K562 (cell line): ENCODE measurements at regions not wholly inside any gene's neighbourhood (a gene's known extent, or its start where the extent isn't known, plus 50 kb on each side); places are given as distances from the start of the nearest gene placed in this dataset.

Source experiments
- ATAC-seq: fragments of 200-7000 bp; cut with Tn5 transposase; 3 replicates; pipeline ENCODE4 v1.9.1; 2020; ENCODE audit warnings: moderate library complexity
- BruUV-seq: library from RNA; stranded (reverse); fragments of 400-500 nt; replicated peaks from 2 replicates; lab custom pipeline; 2021; lab: Mats Ljungman, UMichigan
- CTCF ChIA-PET: fragments of 300-600 bp; formaldehyde crosslinking; extraction: SDS; loops from one replicate; lab custom pipeline; 2021; ENCODE audit warnings: low intra/inter-chr PET ratio; lab: Yijun Ruan, JAX
- POLR2A ChIA-PET: fragments of 300-600, 350-650 bp; sonication (Branson Sonifier 250); formaldehyde crosslinking; extraction: SDS; loops from one replicate; lab custom pipeline; 2021; ENCODE audit warnings: antibody characterized with exemption, inconsistent platforms; lab: Yijun Ruan, JAX
- DNase-seq, 4 experiments: peaks; one replicate each; pipeline versions ENCODE4 v3.0.0 to v3.0.0-alpha.2; 2011 to 2018; ENCODE audit warnings: low spot score in 3 of 4, mixed read lengths in 3 of 4; ENCODE audit errors: extremely low read depth in 1 of 4
- FAIRE-seq: peaks from 2 replicates; lab custom pipeline; 2011; peaks lifted over from hg19 to GRCh38; lab: Jason Lieb, UNC
- H2AFZ ChIP-seq: 2 replicates; pipeline ENCODE4 v1.6.0; 2011; ENCODE audit warnings: low read depth, low read length, control low read depth, inconsistent platforms
- H3K27ac ChIP-seq: fragments of 200-600 bp; 3 replicates; pipeline ENCODE4 v1.8.0; 2011; ENCODE audit warnings: low read depth, mild to moderate bottlenecking, control low read depth, inconsistent platforms, low read length, moderate library complexity, mixed read lengths; ENCODE audit errors: extremely low read depth
- H3K27me3 ChIP-seq, 2 experiments: fragments of 300-600 bp in 1 of 2; 2 replicates in 1 of 2; 3 replicates in 1 of 2; pipeline versions ENCODE4 v1.6.0 to v1.8.0; 2011; ENCODE audit warnings: inconsistent platforms in 2 of 2, low read length in 2 of 2, mild to moderate bottlenecking in 1 of 2, mixed read lengths in 1 of 2, moderate library complexity in 1 of 2; ENCODE audit not compliant: control insufficient read depth in 2 of 2, insufficient read depth in 2 of 2
- H3K36me3 ChIP-seq: fragments of 300-600 bp; 3 replicates; pipeline ENCODE4 v1.8.0; 2011; ENCODE audit warnings: mild to moderate bottlenecking, low read length, inconsistent platforms; ENCODE audit not compliant: control insufficient read depth, insufficient read depth
- H3K4me1 ChIP-seq, 2 experiments: fragments of 200-600 bp in 1 of 2; replicated peaks in 1 of 2; 2 replicates in 1 of 2; 3 replicates in 1 of 2; pipeline versions ENCODE4 v1.5.1 to v1.8.0; 2011; ENCODE audit warnings: inconsistent platforms in 2 of 2, low read length in 2 of 2, mild to moderate bottlenecking in 1 of 2, mixed read lengths in 1 of 2, moderate library complexity in 1 of 2; ENCODE audit not compliant: control insufficient read depth in 2 of 2, insufficient read depth in 2 of 2
- H3K4me2 ChIP-seq: 2 replicates; pipeline ENCODE4 v1.6.1; 2011; ENCODE audit warnings: low read length, control low read depth, inconsistent platforms, mixed read lengths; ENCODE audit not compliant: insufficient read depth
- H3K4me3 ChIP-seq: fragments of 200-600 bp; sonication (generic), shearing (Covaris generic); 2 replicates; pipeline ENCODE4 v1.5.1; 2016; ENCODE audit warnings: control low read depth, inconsistent platforms
- H3K79me2 ChIP-seq: fragments of 200-600 bp; 3 replicates; pipeline ENCODE4 v1.8.0; 2011; ENCODE audit warnings: low read length, inconsistent platforms; ENCODE audit not compliant: control insufficient read depth, insufficient read depth
- H3K9ac ChIP-seq, 2 experiments: 2 replicates each; pipeline versions ENCODE4 v1.6.0 to v1.6.1; 2011; ENCODE audit warnings: low read depth in 2 of 2, low read length in 2 of 2, control low read depth in 1 of 2, inconsistent platforms in 1 of 2, mild to moderate bottlenecking in 1 of 2, mixed read lengths in 1 of 2; ENCODE audit not compliant: insufficient read depth in 1 of 2
- H3K9me1 ChIP-seq: one replicate; pipeline ENCODE4 v1.6.0; 2011; ENCODE audit warnings: inconsistent platforms, mild to moderate bottlenecking, low read length, moderate library complexity; ENCODE audit not compliant: control insufficient read depth, insufficient read depth
- H3K9me3 ChIP-seq: replicated peaks from 2 replicates; pipeline ENCODE4 v1.5.1; 2011; ENCODE audit warnings: low read depth, low read length, inconsistent platforms; ENCODE audit not compliant: control insufficient read depth, insufficient read depth
- H4K20me1 ChIP-seq: replicated peaks from 2 replicates; pipeline ENCODE4 v1.6.1; 2011; ENCODE audit warnings: low read length, inconsistent platforms, mixed read lengths; ENCODE audit not compliant: control insufficient read depth, insufficient read depth
- DDX20 ChIP-seq: fragments of 450-650 bp; IDR thresholded peaks from 2 replicates; pipeline ENCODE4 v1.6.1; 2016; ENCODE audit warnings: missing genetic modification characterization, low read depth, mild to moderate bottlenecking, missing compliant biosample characterization, moderate library complexity
- FOXJ3 ChIP-seq: sonication (generic); formaldehyde crosslinking; IDR thresholded peaks from 2 replicates; pipeline ENCODE4 v1.4.0; 2020; ENCODE audit warnings: mild to moderate bottlenecking, missing genetic modification reagents
- SMAD4 ChIP-seq: fragments of 250-450 bp; sonication (Bioruptor Pico); conservative IDR thresholded peaks from 2 replicates; pipeline ENCODE4 v1.8.0; 2021; ENCODE audit warnings: inconsistent platforms, mild to moderate bottlenecking, moderate library complexity
- U2AF1 ChIP-seq: fragments of 200-400 bp; formaldehyde crosslinking; optimal IDR thresholded peaks from 2 replicates; pipeline ENCODE3; 2017; ENCODE audit warnings: mild to moderate bottlenecking, low read depth, low read length, moderate library complexity
- ZNF586 ChIP-seq: fragments of 450-650 bp; formaldehyde crosslinking; conservative IDR thresholded peaks from 2 replicates; pipeline ENCODE4 v1.4.0; 2020; ENCODE audit warnings: mild to moderate bottlenecking, moderate library complexity
- ZNF75A ChIP-seq: fragments of 450-650 bp; formaldehyde crosslinking; IDR thresholded peaks from 2 replicates; pipeline ENCODE4 v1.4.0; 2020; ENCODE audit warnings: mild to moderate bottlenecking
- WGBS: fragments of 100-300 bp; shearing (Covaris generic); methylation state at CpG from one replicate; pipeline ENCODE4 v1.1.6; 2016; ENCODE audit warnings: low coverage, mixed read lengths; ENCODE audit not compliant: insufficient coverage; ENCODE audit errors: missing lambda C conversion rate; 5-methylcytosine and 5-hydroxymethylcytosine counted together
- in situ Hi-C: fragments of 300-500 bp; cut with MboI; formaldehyde crosslinking; loops from 4 replicates; pipeline ENCODE4 v1.15.0; 2018; ENCODE audit warnings: inconsistent platforms, mixed read lengths
- intact Hi-C: fragments of 100-400 bp; cut with micrococcal nuclease; formaldehyde crosslinking; loops from 2 replicates; pipeline ENCODE4 v1.14.2; 2022
- TF ChIP-seq, protein P1 (sequence below): sonication (generic); formaldehyde crosslinking; IDR thresholded peaks from 2 replicates; pipeline ENCODE4 v1.9.0; 2022; ENCODE audit warnings: mild to moderate bottlenecking, missing genetic modification reagents

DNA sequence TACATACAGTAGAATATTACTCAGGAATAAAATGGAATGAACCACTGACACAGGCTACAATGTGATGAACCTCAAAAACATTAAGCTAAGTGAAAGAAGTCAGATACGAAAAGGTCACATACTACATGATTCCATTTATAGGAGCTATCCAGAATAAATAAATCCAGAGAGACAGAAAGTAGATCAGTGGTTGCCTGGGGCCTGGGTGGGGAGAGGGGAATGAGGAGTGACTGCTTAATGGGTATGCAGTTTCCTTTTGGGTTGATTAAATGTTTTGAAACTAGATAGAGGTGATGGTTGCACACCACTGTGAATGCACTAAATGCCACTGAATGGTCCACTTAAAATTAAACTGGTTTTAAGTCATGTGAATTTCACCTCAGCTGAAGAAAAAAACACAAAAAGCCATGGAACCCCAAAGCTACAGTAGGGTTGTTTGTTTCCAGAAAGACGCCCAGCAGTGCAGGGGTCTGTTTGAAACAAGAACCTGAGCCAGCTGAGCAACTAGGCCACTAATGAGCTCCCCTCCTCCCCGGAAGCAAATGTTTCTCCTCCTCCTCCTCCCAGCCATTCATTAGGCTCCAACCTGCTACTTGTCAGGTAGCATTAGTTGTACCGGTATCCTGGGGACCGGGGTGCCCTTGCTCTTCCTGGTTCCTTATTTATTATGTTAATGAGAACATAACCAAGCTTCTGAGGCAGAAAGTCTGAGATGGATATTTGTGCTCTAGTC, 168.4 kb downstream of the EVX1 start:
- Histone ChIP-seq H4K20me1 (0 out of 2 replicates have a peak, but pooled peaks cover under 1% of the 10 kb centered on the region), H3K79me2 (no peaks in the 10 kb centered on the region), H3K27ac (no peak overlapping the region), H2AFZ (no peak overlapping the region), H3K9me3 (no peaks in the 10 kb centered on the region), H3K9me1 (no peaks in the 10 kb centered on the region), H3K4me3 (no peak overlapping the region), H3K27me3 (peaks cover 0 to 6% of the 10 kb centered on the region in 2 experiments; a peak in 3 of 5 replicates), H3K4me1 (no peaks in the 10 kb centered on the region), H3K4me2 (no peak overlapping the region), H3K36me3 (no peaks in the 10 kb centered on the region), H3K9ac (no peak overlapping the region)
- ChIA-PET POLR2A (interaction anchor here (1.2 kb wide), 1 partner anchor 12 kb away, joined by 3 read pairs; no protein-coding TSS in a partner anchor), CTCF (no interaction called here)
- TF ChIP-seq U2AF1 (no peak), ZNF586 (CRISPR knock-in tag) (no peak), SMAD4 (CRISPR knock-in tag) (no peak), ZNF75A (no peak), DDX20 (no peak), FOXJ3 (no peak)
- TF ChIP-seq, protein P1, sequence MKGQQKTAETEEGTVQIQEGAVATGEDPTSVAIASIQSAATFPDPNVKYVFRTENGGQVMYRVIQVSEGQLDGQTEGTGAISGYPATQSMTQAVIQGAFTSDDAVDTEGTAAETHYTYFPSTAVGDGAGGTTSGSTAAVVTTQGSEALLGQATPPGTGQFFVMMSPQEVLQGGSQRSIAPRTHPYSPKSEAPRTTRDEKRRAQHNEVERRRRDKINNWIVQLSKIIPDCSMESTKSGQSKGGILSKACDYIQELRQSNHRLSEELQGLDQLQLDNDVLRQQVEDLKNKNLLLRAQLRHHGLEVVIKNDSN (CRISPR knock-in tag), result no peak
- 19% methylated on average over 4 of the region's 5 CpGs for WGBS
- FAIRE-seq (no peak), ATAC-seq (no peak), DNase-seq (no peak)
- intact Hi-C loops, result no loop called here
- in situ Hi-C loops, result no loop called here
- no TSS peak for BruUV-seq
